Heart left ventricle (tissue), 13 donors: ENCODE measurements at regions not wholly inside any gene's neighbourhood (a gene's known extent, or its start where the extent isn't known, plus 50 kb on each side); places are given as distances from the start of the nearest gene placed in this dataset.

Experiments used
- POLR2A ChIP-seq, 2 donors: fragments of 450-650 bp; IDR thresholded peaks; one replicate each; pipeline ENCODE4 v1.6.1; 2017; ENCODE audit warnings: antibody characterized with exemption in 2 of 2, mild to moderate bottlenecking in 2 of 2, moderate library complexity in 2 of 2
- TF ChIP-seq, protein P1 (sequence below), 12 donors: fragments of 200-600 bp; sonication (generic) in 4 of 12; IDR thresholded peaks; one replicate each; pipeline versions ENCODE4 v1.5.0 to v1.8.0; 2018 to 2022; ENCODE audit warnings: antibody characterized with exemption in 12 of 12, mild to moderate bottlenecking in 5 of 12
- donor health status: ischemic (EF 13 %, LVEDD 7.1; RV severe dilation, severe dysfunction).
- donor health status: DM: no; HTN: yes; CAD: no.
- donor health status: DM: no; HTN: no; CAD: no.
- donor health status: ischemic (EF 25% LVEDD 6.9; RV normal size, moderate dysfunction).
- donor health status: ischemic (EF 25% LVEDD 5.7; RV mildly dilated, moderate dysfunction).
- donor health status: ischemic (EF 35%, LVEDD 5.7; RV mildly dilated, moderate dysfunction).
- donor health status: nonischemic (EF 11% LVEDD 7.7; RV severe dilation, severe dysfunction).
- donor health status: DM: yes; HTN: yes; CAD: no.
- donor health status: PGD.
- donor health status: ischemic (EF 29% LVEDD 5.4; RV normal size, mild dysfunction).
- donor health status: nonischemic (EF 23%, LVEDD 6.1; RV moderate dilation, normal function).

DNA sequence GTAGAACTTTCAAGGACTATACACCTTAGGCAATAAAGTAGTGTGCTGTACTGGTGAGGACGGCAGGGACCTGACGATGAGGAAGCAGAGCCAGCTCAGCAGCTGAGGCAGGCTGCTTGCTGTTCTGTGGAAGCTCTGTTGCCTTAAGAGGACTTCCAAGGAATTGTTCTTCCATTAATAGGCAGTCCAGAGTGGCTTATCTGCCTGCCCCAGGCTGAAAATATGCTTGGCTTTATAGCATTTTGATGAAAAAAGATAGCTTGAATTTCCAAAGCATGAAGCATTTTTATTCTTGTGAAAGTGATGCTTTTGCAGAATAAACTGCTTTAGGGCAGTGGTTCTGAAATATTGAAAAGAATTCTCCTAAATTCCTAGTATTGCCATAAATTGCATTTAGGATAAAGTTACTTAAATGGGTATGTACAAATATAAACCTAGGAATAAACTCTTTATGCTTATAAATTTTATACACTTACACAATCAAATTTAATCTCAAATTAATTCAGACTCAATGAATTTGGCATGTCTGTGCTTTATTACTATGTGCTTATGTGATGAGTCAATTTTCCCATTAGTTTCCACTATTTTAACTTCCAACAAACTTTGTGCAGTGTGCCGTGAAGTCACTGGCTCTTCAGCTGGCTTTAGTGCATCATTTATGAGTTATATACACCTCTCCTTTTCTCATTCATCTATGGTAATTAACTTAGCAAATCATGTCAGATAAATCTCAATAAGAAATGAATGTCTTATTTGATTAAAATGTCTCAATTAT, 231.0 kb upstream of the RASGRP1 start:
- TF ChIP-seq POLR2A (IDR thresholded peaks at IDR 0.05), result no peak
- TF ChIP-seq, protein P1, sequence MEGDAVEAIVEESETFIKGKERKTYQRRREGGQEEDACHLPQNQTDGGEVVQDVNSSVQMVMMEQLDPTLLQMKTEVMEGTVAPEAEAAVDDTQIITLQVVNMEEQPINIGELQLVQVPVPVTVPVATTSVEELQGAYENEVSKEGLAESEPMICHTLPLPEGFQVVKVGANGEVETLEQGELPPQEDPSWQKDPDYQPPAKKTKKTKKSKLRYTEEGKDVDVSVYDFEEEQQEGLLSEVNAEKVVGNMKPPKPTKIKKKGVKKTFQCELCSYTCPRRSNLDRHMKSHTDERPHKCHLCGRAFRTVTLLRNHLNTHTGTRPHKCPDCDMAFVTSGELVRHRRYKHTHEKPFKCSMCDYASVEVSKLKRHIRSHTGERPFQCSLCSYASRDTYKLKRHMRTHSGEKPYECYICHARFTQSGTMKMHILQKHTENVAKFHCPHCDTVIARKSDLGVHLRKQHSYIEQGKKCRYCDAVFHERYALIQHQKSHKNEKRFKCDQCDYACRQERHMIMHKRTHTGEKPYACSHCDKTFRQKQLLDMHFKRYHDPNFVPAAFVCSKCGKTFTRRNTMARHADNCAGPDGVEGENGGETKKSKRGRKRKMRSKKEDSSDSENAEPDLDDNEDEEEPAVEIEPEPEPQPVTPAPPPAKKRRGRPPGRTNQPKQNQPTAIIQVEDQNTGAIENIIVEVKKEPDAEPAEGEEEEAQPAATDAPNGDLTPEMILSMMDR (IDR thresholded peaks at IDR 0.05), result no peak
